Upper lobe of left lung (tissue), 4 donors: ENCODE measurements at regions not wholly inside any gene's neighbourhood (a gene's known extent, or its start where the extent isn't known, plus 50 kb on each side); places are given as distances from the start of the nearest gene placed in this dataset.

Source experiments
- EP300 ChIP-seq, 4 donors: sonication (generic); formaldehyde crosslinking; IDR thresholded peaks; one replicate each; pipeline ENCODE4 v1.5.1; 2017; ENCODE audit warnings: antibody characterized with exemption in 4 of 4, control low read depth in 2 of 4
- POLR2A ChIP-seq, 4 donors: fragments of 450-650 bp; IDR thresholded peaks; one replicate each; pipeline ENCODE4 v1.5.1; 2016 to 2017; ENCODE audit warnings: antibody characterized with exemption in 4 of 4, mild to moderate bottlenecking in 2 of 4
- POLR2AphosphoS5 ChIP-seq, 2 donors: sonication (generic); formaldehyde crosslinking; IDR thresholded peaks; one replicate each; pipeline ENCODE4 v1.5.1; 2017; ENCODE audit warnings: antibody characterized with exemption in 2 of 2
- TF ChIP-seq, protein P1 (sequence below), 6 experiments: fragments of 450-650 bp in 4 of 6; fragments of 200-600 bp in 2 of 6; sonication (generic) in 2 of 6; IDR thresholded peaks; one replicate each; pipeline ENCODE4 v1.5.1; 2016 to 2019; ENCODE audit warnings: antibody characterized with exemption in 6 of 6

GRCh38 chr6:103269581-103269980 lies 1590.1 kb downstream of the HACE1 start:
- TF ChIP-seq POLR2AphosphoS5 (IDR thresholded peaks at IDR 0.05), result no peak
- TF ChIP-seq, protein P1, sequence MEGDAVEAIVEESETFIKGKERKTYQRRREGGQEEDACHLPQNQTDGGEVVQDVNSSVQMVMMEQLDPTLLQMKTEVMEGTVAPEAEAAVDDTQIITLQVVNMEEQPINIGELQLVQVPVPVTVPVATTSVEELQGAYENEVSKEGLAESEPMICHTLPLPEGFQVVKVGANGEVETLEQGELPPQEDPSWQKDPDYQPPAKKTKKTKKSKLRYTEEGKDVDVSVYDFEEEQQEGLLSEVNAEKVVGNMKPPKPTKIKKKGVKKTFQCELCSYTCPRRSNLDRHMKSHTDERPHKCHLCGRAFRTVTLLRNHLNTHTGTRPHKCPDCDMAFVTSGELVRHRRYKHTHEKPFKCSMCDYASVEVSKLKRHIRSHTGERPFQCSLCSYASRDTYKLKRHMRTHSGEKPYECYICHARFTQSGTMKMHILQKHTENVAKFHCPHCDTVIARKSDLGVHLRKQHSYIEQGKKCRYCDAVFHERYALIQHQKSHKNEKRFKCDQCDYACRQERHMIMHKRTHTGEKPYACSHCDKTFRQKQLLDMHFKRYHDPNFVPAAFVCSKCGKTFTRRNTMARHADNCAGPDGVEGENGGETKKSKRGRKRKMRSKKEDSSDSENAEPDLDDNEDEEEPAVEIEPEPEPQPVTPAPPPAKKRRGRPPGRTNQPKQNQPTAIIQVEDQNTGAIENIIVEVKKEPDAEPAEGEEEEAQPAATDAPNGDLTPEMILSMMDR (IDR thresholded peaks at IDR 0.05), result no peak
- TF ChIP-seq EP300 (IDR thresholded peaks at IDR 0.05), result no peak
- TF ChIP-seq POLR2A (IDR thresholded peaks at IDR 0.05), result no peak
